C4-2B (cell line): ENCODE measurements at regions not wholly inside any gene's neighbourhood (a gene's known extent, or its start where the extent isn't known, plus 50 kb on each side); places are given as distances from the start of the nearest gene placed in this dataset.

Source experiments
- CTCF ChIP-seq: fragments of 450-650 bp; conservative IDR thresholded peaks from 2 replicates; pipeline ENCODE4 v1.5.1; 2017; ENCODE audit warnings: mild to moderate bottlenecking
- ZFX ChIP-seq: fragments of 450-650 bp; IDR thresholded peaks from 2 replicates; pipeline ENCODE4 v1.6.1; 2017

- TF ChIP-seq CTCF (no peak), ZFX (no peak)
Observed at GRCh38 chr2:48264627-48265026, 49.9 kb upstream of the FOXN2 start.
